GM19467 (cell line): ENCODE measurements at regions not wholly inside any gene's neighbourhood (a gene's known extent, or its start where the extent isn't known, plus 50 kb on each side); places are given as distances from the start of the nearest gene placed in this dataset.
"Not testable (repeated sequence)": the region's sequence is repeated elsewhere in the genome, so short reads cannot be mapped to it uniquely, and the experiment has no call there.

Source experiments
- ATAC-seq: cut with Tn5 transposase; IDR thresholded peaks from one replicate; pipeline ENCODE4 v1.9.1; 2021; ENCODE audit warnings: mild to moderate bottlenecking, moderate library complexity; ENCODE audit not compliant: unreplicated experiment

GRCh38 chr1:199184180-199184579 lies 545.3 kb downstream of the PTPRC start:
- no peak for ATAC-seq

- ATAC-seq = no peak
Measured at GRCh38 chr1:199194862-199195261, 556.0 kb downstream of the PTPRC start.

- no peak for ATAC-seq
Measured at GRCh38 chr1:199197695-199198094, 558.9 kb downstream of the PTPRC start.

GRCh38 chr1:199202331-199202730 lies 563.5 kb downstream of the PTPRC start:
- ATAC-seq = no peak

- ATAC-seq = no peak
Measured at GRCh38 chr1:199204231-199204630, 565.4 kb downstream of the PTPRC start.

- no peak for ATAC-seq
Measured at GRCh38 chr1:199205740-199206441, 567.1 kb downstream of the PTPRC start.

GRCh38 chr1:199208847-199209246 lies 570.0 kb downstream of the PTPRC start:
- ATAC-seq = no peak

- ATAC-seq = no peak
Measured at GRCh38 chr1:199218065-199218464, 579.2 kb downstream of the PTPRC start.

GRCh38 chr1:199218533-199218932 lies 579.7 kb downstream of the PTPRC start:
- ATAC-seq = no peak

- ATAC-seq = no peak
Measured at GRCh38 chr1:199220031-199220430, 581.2 kb downstream of the PTPRC start.

GRCh38 chr1:199221371-199222150 lies 582.7 kb downstream of the PTPRC start:
- ATAC-seq = peak; percentile 52

- ATAC-seq = no peak
Measured at GRCh38 chr1:199223936-199224335, 585.1 kb downstream of the PTPRC start.

- ATAC-seq = peak; percentile 48
Measured at GRCh38 chr1:199226163-199226562, 587.3 kb downstream of the PTPRC start.

- no peak for ATAC-seq
Measured at GRCh38 chr1:199242147-199242546, 603.3 kb downstream of the PTPRC start.

- no peak for ATAC-seq
Measured at GRCh38 chr1:199242601-199243000, 603.8 kb downstream of the PTPRC start.

GRCh38 chr1:199243423-199244061 lies 604.7 kb downstream of the PTPRC start:
- peak; percentile 99 for ATAC-seq

- ATAC-seq = no peak
Measured at GRCh38 chr1:199245946-199246345, 607.1 kb downstream of the PTPRC start.

- ATAC-seq = no peak
Measured at GRCh38 chr1:199246716-199247115, 607.9 kb downstream of the PTPRC start.

GRCh38 chr1:199247891-199248290 lies 609.1 kb downstream of the PTPRC start:
- no peak for ATAC-seq

- not testable (repeated sequence) for ATAC-seq
Measured at GRCh38 chr1:199254040-199254439, 615.2 kb downstream of the PTPRC start.

GRCh38 chr1:199261328-199261727 lies 622.5 kb downstream of the PTPRC start:
- ATAC-seq = no peak

GRCh38 chr1:199264283-199264682 lies 625.4 kb downstream of the PTPRC start:
- no peak for ATAC-seq
